Karpas-422 (cell line): ENCODE measurements at regions not wholly inside any gene's neighbourhood (a gene's known extent, or its start where the extent isn't known, plus 50 kb on each side); places are given as distances from the start of the nearest gene placed in this dataset.
"Not testable (repeated sequence)": the region's sequence is repeated elsewhere in the genome, so short reads cannot be mapped to it uniquely, and the experiment has no call there.

Experiments
- DNase-seq: peaks from one replicate; pipeline ENCODE4 v3.0.0-alpha.2; 2015
- H2AFZ ChIP-seq: fragments of 200-600 bp; sonication (generic); 2 replicates; pipeline ENCODE4 v1.6.1; 2014; ENCODE audit warnings: antibody characterized with exemption, low read length, mixed read lengths
- H3K27ac ChIP-seq: fragments of 200-600 bp; sonication (generic); 2 replicates; pipeline ENCODE4 v1.5.1; 2014; ENCODE audit warnings: mild to moderate bottlenecking, low read length, moderate library complexity
- H3K27me3 ChIP-seq: fragments of 200-600 bp; sonication (generic); 2 replicates; pipeline ENCODE4 v1.6.1; 2014; ENCODE audit warnings: low read length, mixed read lengths
- H3K36me3 ChIP-seq: fragments of 200-600 bp; sonication (generic); 2 replicates; pipeline ENCODE4 v1.6.1; 2014; ENCODE audit warnings: low read length, mixed read lengths; ENCODE audit not compliant: insufficient read depth
- H3K4me1 ChIP-seq: fragments of 200-600 bp; sonication (generic); 2 replicates; pipeline ENCODE4 v1.6.1; 2014; ENCODE audit warnings: mild to moderate bottlenecking, low read length, mixed read lengths
- H3K4me2 ChIP-seq: fragments of 200-600 bp; sonication (generic); 2 replicates; pipeline ENCODE4 v1.6.1; 2014; ENCODE audit warnings: low read length, low read depth, mild to moderate bottlenecking; ENCODE audit not compliant: poor library complexity, severe bottlenecking
- H3K4me3 ChIP-seq: fragments of 200-600 bp; sonication (generic); 2 replicates; pipeline ENCODE4 v1.5.1; 2014; ENCODE audit warnings: mild to moderate bottlenecking, antibody characterized with exemption, low read length, mixed read lengths
- H3K79me2 ChIP-seq: fragments of 200-600 bp; sonication (generic); 2 replicates; pipeline ENCODE4 v1.6.1; 2014; ENCODE audit warnings: mild to moderate bottlenecking, low read length, mixed read lengths
- H3K9ac ChIP-seq: fragments of 200-600 bp; sonication (generic); 2 replicates; pipeline ENCODE4 v1.6.0; 2014; ENCODE audit warnings: low read length
- H3K9me2 ChIP-seq: fragments of 200-600 bp; sonication (generic), shearing (Covaris generic); replicated peaks from 2 replicates; pipeline ENCODE4 v1.6.0; 2014; ENCODE audit warnings: mild to moderate bottlenecking, low read length, moderate library complexity; ENCODE audit not compliant: insufficient read depth
- H3K9me3 ChIP-seq: fragments of 300-700, 200-600 bp; sonication (generic); 2 replicates; pipeline ENCODE4 v1.6.1; 2014; ENCODE audit warnings: low read length, mixed read lengths
- H4K20me1 ChIP-seq: fragments of 200-600 bp; sonication (generic); 2 replicates; pipeline ENCODE4 v1.6.1; 2014; ENCODE audit warnings: mild to moderate bottlenecking, antibody characterized with exemption, low read length, low read depth; ENCODE audit not compliant: insufficient read depth

GRCh38 chr11:33428435-33428834, 171.3 kb downstream of the HIPK3 start:
- H3K27ac ChIP-seq, H3K4me1 ChIP-seq, DNase-seq, H3K4me3 ChIP-seq, H3K9me2 ChIP-seq, H3K9ac ChIP-seq, H3K27me3 ChIP-seq, H3K79me2 ChIP-seq, H2AFZ ChIP-seq, H3K36me3 ChIP-seq, H3K4me2 ChIP-seq, H4K20me1 ChIP-seq, H3K9me3 ChIP-seq: not testable (repeated sequence)

DNA sequence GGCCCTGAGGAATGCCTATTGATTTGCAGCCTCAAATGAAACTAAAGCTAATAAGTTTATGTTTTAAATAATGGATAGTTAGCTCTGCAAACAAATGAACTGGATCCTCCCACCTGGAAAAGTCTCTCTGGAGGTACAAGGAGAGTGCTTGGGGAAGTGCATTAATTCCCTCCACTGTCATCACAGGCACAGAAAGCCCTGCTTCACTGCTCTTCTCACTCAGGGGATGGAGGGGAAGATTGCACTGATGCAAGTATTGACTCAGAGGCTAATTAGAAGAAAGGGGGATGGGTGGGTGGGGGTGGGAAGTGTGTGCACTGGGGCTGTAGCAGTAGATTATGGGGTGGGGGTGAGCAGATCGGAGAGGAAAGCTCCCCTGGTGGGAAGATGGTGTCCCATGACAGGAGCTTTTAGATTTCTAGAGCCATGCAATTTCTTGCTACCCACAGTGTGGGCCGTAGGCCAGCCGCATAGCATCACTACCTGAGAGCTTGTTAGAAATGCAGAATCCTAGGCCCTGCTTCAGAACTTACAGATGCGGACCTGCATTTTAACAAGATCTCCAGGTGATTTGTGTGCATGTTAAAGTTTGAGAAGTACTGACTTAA, 163.9 kb downstream of the HIPK3 start:
- no peak for DNase-seq
- Histone ChIP-seq H3K4me3 (no peak overlapping the region), H3K4me2 (no peak overlapping the region), H3K9me3 (no peaks in the 10 kb centered on the region), H3K9ac (no peak overlapping the region), H3K9me2 (no peaks in the 10 kb centered on the region), H3K36me3 (no peaks in the 10 kb centered on the region), H3K79me2 (no peaks in the 10 kb centered on the region), H2AFZ (no peak overlapping the region), H3K4me1 (peaks cover 1% of the 10 kb centered on the region; the same call in 1 of the 2 replicates), H4K20me1 (no peaks in the 10 kb centered on the region; the same call in 1 of the 2 replicates), H3K27ac (no peak overlapping the region), H3K27me3 (no peaks in the 10 kb centered on the region)

DNA sequence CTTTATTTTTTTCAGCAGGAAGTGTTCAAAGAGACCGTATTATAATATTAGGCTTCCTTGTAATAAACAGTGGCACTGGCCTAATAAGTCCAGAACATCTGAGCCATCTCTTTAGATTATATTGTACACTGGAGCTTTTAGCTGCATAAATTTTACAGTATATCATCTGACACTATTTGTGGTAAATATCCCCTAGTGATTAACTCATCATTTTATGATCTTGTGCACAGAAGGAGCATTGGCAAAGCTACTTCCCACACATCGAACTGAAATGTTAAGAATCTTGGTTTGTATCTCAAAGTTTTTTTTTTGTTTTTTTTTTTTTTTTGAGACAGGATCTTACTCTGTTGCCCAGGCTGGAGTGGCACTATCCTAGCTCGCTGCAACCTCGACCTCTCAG, 162.7 kb downstream of the HIPK3 start:
- Histone ChIP-seq H3K9ac (no peak overlapping the region), H3K9me3 (no peaks in the 10 kb centered on the region), H3K36me3 (no peaks in the 10 kb centered on the region), H3K4me3 (no peak overlapping the region), H3K4me2 (no peak overlapping the region), H4K20me1 (no peaks in the 10 kb centered on the region), H3K4me1 (no peaks in the 10 kb centered on the region), H3K9me2 (no peaks in the 10 kb centered on the region), H3K27me3 (no peaks in the 10 kb centered on the region), H3K27ac (no peak overlapping the region), H2AFZ (no peak overlapping the region), H3K79me2 (no peaks in the 10 kb centered on the region)
- no peak for DNase-seq

- H3K9me3 ChIP-seq: no peaks in the 10 kb centered on the region
- H3K79me2 ChIP-seq: no peaks in the 10 kb centered on the region
- H3K36me3 ChIP-seq: no peaks in the 10 kb centered on the region
- no peak overlapping the region for H3K4me3 ChIP-seq
- no peak overlapping the region for H3K27ac ChIP-seq
- DNase-seq: no peak
- no peaks in the 10 kb centered on the region for H3K9me2 ChIP-seq
- no peak overlapping the region for H2AFZ ChIP-seq
- H3K9ac ChIP-seq: no peak overlapping the region
- H3K4me1 ChIP-seq: no peaks in the 10 kb centered on the region
- no peak overlapping the region for H3K4me2 ChIP-seq
- H3K27me3 ChIP-seq: no peaks in the 10 kb centered on the region
- H4K20me1 ChIP-seq: no peaks in the 10 kb centered on the region
Measured at GRCh38 chr11:33417121-33417520, 159.9 kb downstream of the HIPK3 start.

- Histone ChIP-seq H3K27ac (no peak overlapping the region), H3K4me3 (no peak overlapping the region), H3K4me1 (no peaks in the 10 kb centered on the region), H3K4me2 (no peak overlapping the region), H2AFZ (no peak overlapping the region), H3K9me2 (no peaks in the 10 kb centered on the region), H3K27me3 (no peaks in the 10 kb centered on the region), H3K79me2 (no peaks in the 10 kb centered on the region), H4K20me1 (no peaks in the 10 kb centered on the region), H3K36me3 (no peaks in the 10 kb centered on the region), H3K9ac (no peak overlapping the region), H3K9me3 (no peaks in the 10 kb centered on the region)
- DNase-seq: no peak
Measured at GRCh38 chr11:33413301-33413700, 156.1 kb downstream of the HIPK3 start.

DNA sequence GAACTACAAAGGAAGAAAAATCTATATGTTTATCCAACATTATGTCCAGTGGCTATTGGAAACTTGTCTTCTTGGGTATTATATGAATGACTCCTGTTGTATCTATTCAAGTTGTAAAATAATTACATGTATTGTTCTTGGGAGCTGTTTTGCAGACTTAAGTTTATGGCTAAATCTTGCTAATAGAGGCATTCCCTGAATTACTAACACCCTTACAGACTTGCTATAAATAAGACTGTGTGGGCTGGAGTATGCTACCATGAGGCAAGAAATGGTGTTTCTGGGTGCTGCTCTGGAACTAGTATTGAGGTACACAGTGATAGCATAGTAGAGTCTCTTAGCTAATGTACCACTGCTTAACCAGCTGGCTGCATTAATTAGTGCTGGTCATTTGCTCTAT, 155.1 kb downstream of the HIPK3 start:
- no peaks in the 10 kb centered on the region for H3K9me3 ChIP-seq
- DNase-seq: no peak
- H3K36me3 ChIP-seq: no peaks in the 10 kb centered on the region
- no peaks in the 10 kb centered on the region for H3K9me2 ChIP-seq
- H3K4me2 ChIP-seq: no peak overlapping the region
- H3K79me2 ChIP-seq: no peaks in the 10 kb centered on the region
- no peak overlapping the region for H2AFZ ChIP-seq
- no peaks in the 10 kb centered on the region for H3K27me3 ChIP-seq
- no peak overlapping the region for H3K9ac ChIP-seq
- no peaks in the 10 kb centered on the region for H3K4me1 ChIP-seq
- H3K4me3 ChIP-seq: no peak overlapping the region
- H4K20me1 ChIP-seq: no peaks in the 10 kb centered on the region
- no peak overlapping the region for H3K27ac ChIP-seq

DNA sequence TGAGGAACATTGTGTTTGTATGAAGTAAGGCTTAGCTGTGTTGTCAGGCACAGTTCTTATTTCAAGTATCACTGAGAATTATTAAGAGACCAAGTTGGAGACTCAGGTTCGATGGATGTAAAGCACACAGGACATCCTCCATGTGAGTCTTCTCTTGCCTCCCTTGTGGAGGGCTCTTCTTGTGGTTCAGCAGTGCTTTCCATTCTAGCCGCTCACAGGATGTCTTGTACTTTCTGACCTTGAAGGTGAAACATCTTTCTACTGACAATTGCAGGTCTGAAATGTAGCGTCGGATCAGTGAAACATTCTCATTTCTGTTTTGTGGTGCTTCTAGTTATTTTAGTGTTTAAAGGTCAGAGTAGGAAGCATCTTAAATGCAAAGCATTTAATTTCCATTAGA, 154.6 kb downstream of the HIPK3 start:
- Histone ChIP-seq H3K9ac (no peak overlapping the region), H2AFZ (no peak overlapping the region), H3K4me3 (no peak overlapping the region), H3K4me1 (no peaks in the 10 kb centered on the region), H3K27me3 (no peaks in the 10 kb centered on the region), H4K20me1 (no peaks in the 10 kb centered on the region), H3K79me2 (no peaks in the 10 kb centered on the region), H3K9me3 (no peaks in the 10 kb centered on the region), H3K4me2 (no peak overlapping the region), H3K36me3 (no peaks in the 10 kb centered on the region), H3K27ac (no peak overlapping the region), H3K9me2 (no peaks in the 10 kb centered on the region)
- no peak for DNase-seq

DNA sequence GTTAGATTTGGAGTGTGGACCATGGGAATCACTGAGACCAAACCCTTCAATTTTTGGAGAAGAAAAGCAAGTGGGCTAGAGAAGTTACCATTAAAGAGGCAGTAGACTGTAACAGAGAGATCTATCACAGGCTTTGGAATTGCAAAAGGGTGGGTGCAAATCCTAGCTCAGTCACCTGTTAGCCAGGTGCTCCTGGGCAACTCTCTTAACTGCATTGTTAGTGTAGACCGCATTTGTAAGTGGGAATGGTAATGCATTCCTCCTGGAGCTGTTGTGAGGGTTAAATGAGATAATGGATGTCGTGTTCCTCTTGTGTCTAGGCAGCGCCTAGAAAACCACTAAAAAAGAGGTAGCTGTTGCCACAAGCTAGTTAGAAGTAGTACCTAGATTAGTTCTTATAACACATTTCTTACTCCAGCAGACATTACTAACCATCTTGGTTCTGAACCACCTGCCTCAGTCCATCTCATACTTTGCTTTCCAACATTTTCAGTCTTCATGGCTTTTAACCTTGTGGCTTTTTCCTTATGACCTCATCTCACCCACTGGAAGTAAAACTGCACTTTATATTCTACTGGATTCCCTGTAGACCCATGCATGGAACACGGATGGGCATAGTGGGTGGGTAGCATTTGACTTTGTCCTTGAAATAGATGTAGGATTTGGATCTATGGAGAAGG, 153.0 kb downstream of the HIPK3 start:
- Histone ChIP-seq H3K4me2 (no peak overlapping the region), H3K9ac (no peak overlapping the region), H3K27me3 (no peaks in the 10 kb centered on the region), H3K9me2 (no peaks in the 10 kb centered on the region), H3K4me1 (no peaks in the 10 kb centered on the region), H4K20me1 (no peaks in the 10 kb centered on the region), H3K79me2 (no peaks in the 10 kb centered on the region), H3K9me3 (no peaks in the 10 kb centered on the region), H3K4me3 (no peak overlapping the region), H3K36me3 (no peaks in the 10 kb centered on the region), H2AFZ (no peak overlapping the region), H3K27ac (no peak overlapping the region)
- DNase-seq: no peak
